ENCODE measurements at regions not wholly inside any gene's neighbourhood (a gene's known extent, or its start where the extent isn't known, plus 50 kb on each side); places are given as distances from the start of the nearest gene placed in this dataset.

- H3K9me3 ChIP-seq (ENCODE audit: control insufficient read depth, insufficient read depth, low read depth, low read length): no peaks in the 10 kb centered on the region
- intact Hi-C loops (cut with micrococcal nuclease; ENCODE audit: unreplicated experiment) (no loop called here), in situ Hi-C loops (cut with HindIII; ENCODE audit: low pct_unique_long_range_greater_than_20kb, low sequenced_read_pairs) (no loop called here)
- no peak for TF ChIP-seq POLR2AphosphoS5 (IDR thresholded peaks at IDR 0.05; ENCODE audit: low read depth, low read length)
- TF ChIP-seq, protein P1, sequence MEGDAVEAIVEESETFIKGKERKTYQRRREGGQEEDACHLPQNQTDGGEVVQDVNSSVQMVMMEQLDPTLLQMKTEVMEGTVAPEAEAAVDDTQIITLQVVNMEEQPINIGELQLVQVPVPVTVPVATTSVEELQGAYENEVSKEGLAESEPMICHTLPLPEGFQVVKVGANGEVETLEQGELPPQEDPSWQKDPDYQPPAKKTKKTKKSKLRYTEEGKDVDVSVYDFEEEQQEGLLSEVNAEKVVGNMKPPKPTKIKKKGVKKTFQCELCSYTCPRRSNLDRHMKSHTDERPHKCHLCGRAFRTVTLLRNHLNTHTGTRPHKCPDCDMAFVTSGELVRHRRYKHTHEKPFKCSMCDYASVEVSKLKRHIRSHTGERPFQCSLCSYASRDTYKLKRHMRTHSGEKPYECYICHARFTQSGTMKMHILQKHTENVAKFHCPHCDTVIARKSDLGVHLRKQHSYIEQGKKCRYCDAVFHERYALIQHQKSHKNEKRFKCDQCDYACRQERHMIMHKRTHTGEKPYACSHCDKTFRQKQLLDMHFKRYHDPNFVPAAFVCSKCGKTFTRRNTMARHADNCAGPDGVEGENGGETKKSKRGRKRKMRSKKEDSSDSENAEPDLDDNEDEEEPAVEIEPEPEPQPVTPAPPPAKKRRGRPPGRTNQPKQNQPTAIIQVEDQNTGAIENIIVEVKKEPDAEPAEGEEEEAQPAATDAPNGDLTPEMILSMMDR (IDR thresholded peaks at IDR 0.05): no peak
- TF ChIP-seq REST (IDR thresholded peaks at IDR 0.05; ENCODE audit: insufficient read depth in 1 of 2, low read depth in 2 of 2, low read length in 1 of 2): no peak
- no peak for TF ChIP-seq SIN3A (IDR thresholded peaks at IDR 0.05; ENCODE audit: borderline replicate concordance, insufficient read depth, low read depth, low read length)
- no peak for TF ChIP-seq TCF7L2 (IDR thresholded peaks at IDR 0.05; ENCODE audit: low read depth, low read length)
- ATAC-seq: no peak
- H3K27me3 ChIP-seq (ENCODE audit: control insufficient read depth, insufficient read depth, low read length): no peaks in the 10 kb centered on the region
- DNase-seq (ENCODE audit: low read depth, low spot score): no peak
- POLR2A ChIA-PET: no interaction called here
- BruUV-seq (replicated peaks): no TSS peak
- H3K36me3 ChIP-seq (ENCODE audit: control insufficient read depth, insufficient read depth, low read length): no peaks in the 10 kb centered on the region
- CTCF ChIA-PET: no interaction called here
- no peak overlapping the region for H3K27ac ChIP-seq (ENCODE audit: low read length)
- H3K4me1 ChIP-seq (ENCODE audit: control insufficient read depth, insufficient read depth, low read length): no peaks in the 10 kb centered on the region
- H3K4me3 ChIP-seq (ENCODE audit: low read depth in 2 of 2, low read length in 2 of 2): no peak overlapping the region
These were observed 545.3 kb upstream of the NCAM2 start for GRCh38 chr21:20452935-20453334.

DNA sequence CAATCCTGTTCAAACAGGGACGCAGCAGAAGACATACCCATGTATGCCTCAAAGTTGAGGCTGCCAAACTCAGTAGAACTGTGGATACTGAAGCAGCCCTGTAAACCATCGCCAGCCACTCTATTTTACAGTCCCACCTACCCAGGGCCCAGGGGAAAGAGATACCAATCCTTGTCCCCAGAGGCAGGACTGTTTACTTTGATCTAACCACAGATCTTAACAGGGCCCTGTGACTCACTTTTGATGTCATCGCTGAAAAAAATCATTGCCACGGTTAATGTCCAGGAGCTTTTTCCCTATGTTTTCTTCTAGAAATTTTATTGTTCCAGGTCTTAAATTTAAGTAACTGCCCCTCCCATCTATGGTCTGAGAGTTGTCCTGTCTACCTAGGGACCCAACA lies 538.4 kb upstream of the NCAM2 start:
- no TSS peak for BruUV-seq (replicated peaks)
- Histone ChIP-seq H3K27ac (ENCODE audit: low read length) (no peak overlapping the region), H3K9me3 (ENCODE audit: control insufficient read depth, insufficient read depth, low read depth, low read length) (no peaks in the 10 kb centered on the region), H3K36me3 (ENCODE audit: control insufficient read depth, insufficient read depth, low read length) (no peaks in the 10 kb centered on the region), H3K4me1 (ENCODE audit: control insufficient read depth, insufficient read depth, low read length) (no peaks in the 10 kb centered on the region), H3K4me3 (ENCODE audit: low read depth in 2 of 2, low read length in 2 of 2) (no peak overlapping the region), H3K27me3 (ENCODE audit: control insufficient read depth, insufficient read depth, low read length) (no peaks in the 10 kb centered on the region)
- ATAC-seq (no peak), DNase-seq (ENCODE audit: low read depth, low spot score) (no peak)
- CTCF ChIA-PET: no interaction called here
- no peak for TF ChIP-seq REST (IDR thresholded peaks at IDR 0.05; ENCODE audit: insufficient read depth in 1 of 2, low read depth in 2 of 2, low read length in 1 of 2)
- TF ChIP-seq, protein P1 (IDR thresholded peaks at IDR 0.05): no peak
- no peak for TF ChIP-seq SIN3A (IDR thresholded peaks at IDR 0.05; ENCODE audit: borderline replicate concordance, insufficient read depth, low read depth, low read length)
- TF ChIP-seq TCF7L2 (IDR thresholded peaks at IDR 0.05; ENCODE audit: low read depth, low read length): no peak
- no peak for TF ChIP-seq POLR2AphosphoS5 (IDR thresholded peaks at IDR 0.05; ENCODE audit: low read depth, low read length)
- in situ Hi-C loops (cut with HindIII; ENCODE audit: low pct_unique_long_range_greater_than_20kb, low sequenced_read_pairs) (no loop called here), intact Hi-C loops (cut with micrococcal nuclease; ENCODE audit: unreplicated experiment) (no loop called here)
- POLR2A ChIA-PET: no interaction called here
